GM12874 (cell line): ENCODE measurements at regions not wholly inside any gene's neighbourhood (a gene's known extent, or its start where the extent isn't known, plus 50 kb on each side); places are given as distances from the start of the nearest gene placed in this dataset.

Experiments used
- CTCF ChIP-seq: IDR thresholded peaks from 2 replicates; pipeline ENCODE4 v1.5.1; 2011; ENCODE audit warnings: low read depth, mild to moderate bottlenecking, control low read depth, low read length, moderate library complexity; ENCODE audit not compliant: insufficient read depth

DNA sequence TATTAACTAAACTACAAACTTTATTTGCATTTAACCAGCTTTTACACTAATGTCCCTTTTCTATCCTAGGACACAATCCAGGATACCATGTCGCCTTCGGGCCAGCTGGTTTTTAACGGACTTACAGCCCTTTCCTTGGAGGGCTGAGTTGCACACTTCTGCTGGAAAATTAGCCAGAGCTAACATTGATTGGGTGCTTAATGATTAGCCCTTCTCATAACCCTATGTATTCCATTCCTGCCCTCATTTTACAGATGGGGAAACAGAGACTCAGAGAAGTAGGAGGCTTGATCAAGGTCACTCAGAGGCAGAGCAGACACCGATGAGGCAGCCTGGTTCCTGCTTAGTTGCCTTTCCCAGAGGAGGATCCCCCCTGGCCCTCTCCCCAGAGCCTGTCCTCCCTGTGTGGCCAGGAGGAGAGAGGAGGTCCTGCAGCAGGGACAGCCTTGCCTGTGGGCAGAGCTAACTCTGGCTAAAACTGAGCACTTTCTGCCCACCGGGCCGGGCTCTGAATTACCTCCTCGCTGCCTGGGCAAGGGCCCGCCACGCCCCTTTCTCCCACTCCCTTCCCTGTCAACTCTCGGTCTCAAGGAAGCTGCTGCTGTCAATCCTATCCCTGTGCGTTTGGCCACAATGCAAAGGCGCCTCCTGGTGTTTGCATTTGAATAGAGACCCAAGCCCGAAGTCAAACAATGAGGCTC, 59.6 kb upstream of the PAX6 start:
- TF ChIP-seq CTCF: peak; percentile 60

DNA sequence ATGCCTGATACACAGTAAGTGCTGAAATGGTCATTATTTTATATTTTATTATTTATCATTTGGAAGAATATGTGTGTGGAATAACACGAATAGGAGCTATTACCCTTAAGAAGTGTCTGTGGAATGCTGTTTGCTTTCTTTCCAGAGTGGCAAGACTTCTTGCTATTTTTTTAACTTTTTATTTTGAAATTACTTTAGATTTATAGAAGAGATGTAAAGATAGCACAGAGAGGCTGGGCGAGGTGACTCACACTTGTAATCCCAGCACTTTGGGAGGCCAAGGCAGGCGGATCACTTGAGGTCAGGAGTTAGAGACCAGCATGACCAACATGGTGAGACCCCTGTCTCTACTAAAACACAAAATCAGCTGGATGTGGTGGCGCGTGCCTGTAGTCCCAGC, 58.9 kb upstream of the PAX6 start:
- no peak for TF ChIP-seq CTCF

DNA sequence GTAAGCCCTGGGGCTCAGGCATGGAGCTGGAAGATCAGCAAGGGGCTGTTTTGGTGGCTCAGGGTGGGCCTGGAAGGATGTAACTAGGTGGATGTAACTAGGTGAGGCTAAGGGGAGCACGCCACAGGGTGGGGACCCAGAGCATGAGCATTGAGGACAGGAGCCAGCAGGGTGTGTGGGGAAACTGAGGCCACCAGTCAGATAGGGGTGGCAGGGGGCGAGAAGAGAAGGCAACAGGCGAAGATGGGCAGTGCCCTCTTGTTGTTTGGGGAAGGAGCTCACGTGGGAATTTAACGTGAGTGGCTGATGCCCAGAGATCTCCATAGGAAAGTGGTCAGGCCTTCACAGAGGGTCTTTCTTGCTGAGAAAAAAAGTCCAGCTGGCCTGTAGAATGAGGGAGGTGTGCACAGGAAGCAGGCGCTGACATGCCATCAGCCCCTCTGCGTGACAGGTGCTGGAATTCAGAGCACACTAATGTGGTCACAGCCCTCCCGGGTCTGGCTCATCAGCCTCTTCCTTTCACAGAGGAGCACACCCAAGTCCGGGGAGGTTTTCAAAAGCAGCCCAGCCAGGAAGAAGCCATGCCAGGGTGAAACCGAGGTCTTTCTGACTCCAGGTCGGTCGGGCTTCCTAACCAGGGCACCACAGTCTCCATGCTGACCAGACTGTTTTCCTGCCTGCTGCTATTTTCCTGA, 54.6 kb upstream of the PAX6 start:
- TF ChIP-seq CTCF: no peak

GRCh38 chr11:31863170-31863832, 52.2 kb upstream of the PAX6 start:
- TF ChIP-seq CTCF: no peak

DNA sequence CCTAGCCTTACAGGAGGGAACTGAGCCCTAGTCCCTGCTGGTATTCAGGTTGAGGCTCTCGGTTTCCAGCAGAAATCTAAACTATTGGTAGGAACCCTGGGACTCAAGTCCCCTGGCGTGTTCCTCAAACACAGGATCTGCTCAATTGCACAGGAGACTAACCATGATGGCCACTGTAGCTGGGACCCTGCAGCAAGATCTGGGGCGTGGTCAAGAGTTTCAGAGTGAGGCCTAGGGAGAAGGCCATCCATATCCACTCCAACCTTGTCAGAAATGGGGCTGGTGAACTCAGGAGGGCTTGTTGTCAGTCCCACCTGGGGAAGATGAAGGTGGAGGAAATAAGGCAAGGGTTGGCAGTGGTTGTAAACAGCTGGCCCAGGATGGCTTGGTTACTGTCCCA, 49.9 kb upstream of the PAX6 start:
- TF ChIP-seq CTCF: no peak
